ENCODE measurements at regions not wholly inside any gene's neighbourhood (a gene's known extent, or its start where the extent isn't known, plus 50 kb on each side); places are given as distances from the start of the nearest gene placed in this dataset.
"Not testable (repeated sequence)": the region's sequence is repeated elsewhere in the genome, so short reads cannot be mapped to it uniquely, and the experiment has no call there.

DNA sequence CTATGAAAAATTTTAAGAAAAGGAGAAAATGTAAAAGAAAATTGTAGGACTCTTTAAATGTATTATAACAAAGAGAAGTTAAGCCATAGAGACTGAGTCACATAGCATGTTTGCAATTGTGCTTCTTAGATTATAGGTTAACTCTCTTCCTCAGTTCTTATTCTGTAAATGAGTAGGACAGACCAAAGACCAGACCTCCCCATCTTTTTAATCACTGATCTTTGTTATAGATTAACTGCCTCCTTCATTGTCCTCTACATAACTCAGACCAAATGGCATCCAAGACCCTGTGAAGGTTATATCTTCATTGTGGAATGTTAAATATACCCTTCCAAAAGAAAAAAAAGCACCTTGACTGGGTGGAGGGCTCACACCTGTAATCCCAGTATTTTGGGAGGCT is 316.9 kb upstream of the LRRTM4 start:
- no peak for DNase-seq

DNA sequence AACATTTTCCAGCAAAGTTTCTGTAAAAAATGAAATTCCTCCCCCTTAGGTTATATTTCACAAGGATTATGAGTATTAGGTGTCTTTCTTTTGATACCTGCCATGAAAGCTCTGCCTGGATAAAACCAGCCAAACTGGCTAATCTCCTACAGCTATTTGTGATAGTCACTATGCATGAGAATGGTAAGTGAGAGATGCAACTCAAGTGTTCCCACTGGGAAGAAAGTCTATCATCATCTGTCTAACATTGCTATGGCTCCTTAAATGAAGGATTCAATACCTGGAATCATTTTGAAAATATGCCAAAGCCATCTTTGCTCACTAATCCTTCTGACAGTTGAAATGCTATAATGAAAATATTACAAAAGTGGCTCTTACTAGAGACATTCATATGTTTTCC is 339.9 kb upstream of the LRRTM4 start:
- no peak for DNase-seq

DNA sequence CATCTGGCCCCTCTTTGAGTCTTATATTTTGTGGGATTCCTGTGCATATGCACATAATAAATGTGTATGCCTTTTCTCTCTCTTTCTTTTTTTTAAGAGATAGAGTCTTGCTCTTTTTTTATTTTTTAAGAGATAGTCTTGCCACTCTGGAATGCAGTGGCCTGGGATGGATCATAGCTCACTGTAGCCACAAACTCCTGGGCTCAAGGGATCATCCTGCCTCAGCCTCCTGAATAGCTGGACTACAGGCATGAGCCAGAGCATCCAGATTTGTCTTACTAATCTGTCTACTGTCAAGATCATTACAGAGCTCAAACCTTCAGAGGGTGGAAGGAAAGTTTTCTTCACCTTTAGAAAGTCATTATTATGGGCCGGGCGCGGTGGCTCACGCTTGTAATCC is 342.2 kb upstream of the LRRTM4 start:
- no peak for DNase-seq

DNA sequence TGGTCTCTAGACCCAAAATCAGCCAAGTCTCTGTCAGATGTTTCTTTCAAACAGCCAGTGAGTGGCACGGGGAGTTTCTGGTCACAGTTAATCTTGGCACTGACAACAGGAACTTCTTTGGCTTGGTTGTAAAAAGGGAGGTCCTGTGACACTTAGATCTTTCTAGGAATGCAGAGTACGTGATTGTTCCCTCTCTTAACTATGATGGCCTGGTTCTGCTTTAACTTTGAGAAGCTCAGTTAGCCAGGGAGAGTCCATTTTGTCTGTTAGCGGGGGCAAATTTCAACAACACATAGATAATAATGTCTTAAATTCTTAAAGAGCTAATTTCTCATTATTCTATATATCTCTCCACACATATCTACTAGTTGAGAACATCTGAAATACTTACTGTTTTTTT is 344.5 kb upstream of the LRRTM4 start:
- no peak for DNase-seq

DNA sequence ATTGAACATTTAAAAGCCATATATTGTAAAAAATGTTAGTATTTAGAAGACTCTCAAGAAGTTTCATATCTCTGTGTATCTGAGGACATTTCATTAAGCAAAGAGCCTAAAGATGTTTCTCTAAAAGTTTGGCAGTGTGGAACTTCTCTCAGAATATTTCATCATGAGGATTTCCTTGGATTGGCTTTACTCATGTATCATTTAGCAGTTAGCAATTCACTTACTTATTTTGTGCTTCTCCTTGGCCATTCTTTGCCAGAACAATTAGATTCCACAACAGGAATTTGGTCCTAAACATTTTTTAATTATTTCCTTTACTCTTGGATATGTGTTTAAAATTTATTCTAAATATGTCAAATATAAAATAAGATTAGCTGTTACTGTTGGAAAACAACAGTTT is 345.0 kb upstream of the LRRTM4 start:
- no peak for DNase-seq

DNA sequence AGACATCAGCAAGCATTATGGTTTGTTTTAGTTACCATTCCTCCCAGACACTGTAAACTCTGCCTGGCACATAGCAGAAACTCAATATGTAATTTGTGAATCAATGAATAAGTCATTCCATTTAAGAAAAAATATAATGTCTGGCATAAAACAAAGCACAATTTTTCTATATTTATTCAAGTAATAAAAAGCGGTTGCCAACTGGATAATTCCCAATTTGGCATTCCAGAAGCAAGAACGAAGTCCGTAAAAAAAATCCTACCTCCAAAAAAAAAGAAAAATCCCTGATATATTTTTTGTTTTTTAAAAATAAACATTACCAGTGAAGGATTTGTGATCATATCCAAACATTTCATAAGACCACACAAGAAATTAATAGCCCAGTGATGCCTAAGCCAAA is 351.3 kb upstream of the LRRTM4 start:
- no peak for DNase-seq

DNA sequence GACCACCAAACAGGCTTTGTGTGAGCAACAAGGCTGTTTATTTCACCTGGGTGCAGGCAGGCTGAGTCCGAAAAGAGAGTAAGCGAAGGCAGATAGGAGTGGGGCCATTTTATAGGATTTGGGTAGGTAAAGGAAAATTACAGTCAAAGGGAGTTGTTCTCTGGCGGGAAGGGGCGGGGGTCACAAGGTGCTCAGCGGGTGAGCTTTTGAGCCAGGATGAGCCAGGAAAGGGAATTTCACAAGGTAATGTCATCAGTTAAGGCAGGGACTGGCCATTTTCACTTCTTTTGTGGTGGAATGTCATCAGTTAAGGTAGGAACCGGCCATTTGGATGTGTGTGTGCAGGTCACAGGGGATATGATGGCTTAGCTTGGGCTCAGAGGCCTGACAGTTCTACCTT is 378.0 kb upstream of the LRRTM4 start:
- not testable (repeated sequence) for DNase-seq

DNA sequence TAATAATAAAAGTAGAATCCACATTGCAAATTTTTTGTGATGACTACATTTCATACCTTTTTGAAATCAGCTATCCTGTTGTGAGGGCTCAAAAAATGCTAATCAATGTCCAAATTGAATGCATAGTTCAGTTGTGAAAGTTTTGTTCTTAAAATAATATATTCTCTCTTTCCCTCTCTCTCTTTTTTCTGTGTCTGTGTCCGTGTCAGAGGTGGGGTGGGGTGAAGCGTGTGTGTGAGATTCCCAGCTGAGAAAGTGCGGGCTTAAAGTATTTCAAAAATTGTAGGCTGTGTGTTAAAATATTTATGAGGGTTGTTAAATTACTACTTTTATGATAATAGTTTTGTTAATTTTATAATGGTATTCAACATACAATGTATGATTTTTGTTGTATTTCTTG is 388.0 kb upstream of the LRRTM4 start:
- DNase-seq = no peak

DNA sequence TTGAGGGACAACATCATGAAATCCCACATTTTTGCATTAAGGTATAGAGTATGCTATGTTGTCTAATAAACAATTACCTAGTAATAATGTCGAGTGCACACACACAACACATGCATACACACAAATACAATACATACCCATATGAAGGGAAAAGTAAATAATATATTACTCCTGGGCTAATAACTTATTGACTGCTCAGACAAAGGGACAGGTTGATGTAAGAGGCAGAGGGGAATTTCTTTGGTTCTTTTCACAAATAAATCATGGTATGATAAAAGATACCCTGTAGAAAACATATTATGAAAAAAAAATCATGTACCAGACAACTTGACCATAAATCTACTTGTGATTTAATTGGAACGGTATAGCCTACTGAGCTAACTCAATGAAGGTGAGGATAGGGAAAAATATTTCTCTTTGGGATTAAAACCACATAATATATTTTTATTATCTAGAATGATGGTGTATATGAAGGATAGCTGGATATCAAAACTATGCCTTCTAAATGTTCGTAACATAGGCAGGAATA is 398.7 kb upstream of the LRRTM4 start:
- no peak for DNase-seq

DNA sequence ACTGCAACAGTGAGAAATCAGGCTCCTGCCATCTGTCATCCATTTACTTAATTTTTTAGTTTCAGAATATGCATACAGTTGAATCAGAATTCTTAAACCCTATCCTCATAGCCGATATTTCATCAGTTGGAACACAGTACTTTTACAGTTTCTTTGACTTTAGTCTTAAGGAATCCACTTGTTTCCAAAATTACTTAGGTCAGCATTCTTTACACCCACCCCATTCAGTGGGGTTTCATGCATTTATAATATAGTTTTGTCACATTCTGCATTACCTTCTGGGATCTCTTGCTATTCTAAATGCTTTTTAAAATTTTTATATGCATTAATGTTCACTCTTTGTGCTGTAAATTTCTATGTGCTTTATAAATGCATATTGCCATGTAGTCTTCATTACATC is 400.4 kb upstream of the LRRTM4 start:
- DNase-seq = no peak

DNA sequence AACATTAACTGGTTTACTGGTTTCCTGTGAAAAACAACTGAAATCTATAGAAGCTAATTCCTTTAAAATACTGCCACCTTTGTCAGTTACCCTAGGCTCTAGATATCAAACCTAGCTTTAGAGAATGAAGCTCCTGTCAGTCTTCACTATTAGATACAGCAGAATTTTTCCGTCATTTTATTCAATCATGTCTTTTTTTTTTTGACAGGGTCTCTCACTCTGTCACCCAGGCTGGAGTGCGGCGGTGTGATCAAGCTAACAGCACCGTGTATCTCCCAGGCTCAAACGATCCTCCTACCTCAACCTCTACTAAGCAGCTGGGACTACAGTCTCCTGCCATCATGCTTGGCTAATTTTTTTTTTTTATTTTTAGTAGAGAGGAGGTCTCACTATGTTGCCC is 415.2 kb upstream of the LRRTM4 start:
- DNase-seq = no peak

DNA sequence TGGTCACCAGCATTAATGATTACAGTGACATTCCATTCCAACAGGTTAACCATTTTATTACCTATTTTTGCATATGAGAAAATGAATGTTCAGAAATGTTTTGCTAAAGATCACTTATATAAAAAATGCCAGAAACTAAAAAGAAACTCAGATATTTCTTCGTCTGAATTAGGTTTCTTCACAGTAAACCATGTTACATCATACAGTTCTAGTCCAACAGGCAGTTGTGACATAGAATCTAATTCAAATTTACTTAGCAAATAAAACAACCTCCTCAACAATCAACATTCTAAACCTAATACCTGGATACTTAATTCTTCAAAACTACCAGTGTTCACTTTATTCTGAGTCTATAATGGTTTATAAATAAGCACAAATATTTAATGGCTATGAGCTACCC is 416.3 kb upstream of the LRRTM4 start:
- DNase-seq = no peak

DNA sequence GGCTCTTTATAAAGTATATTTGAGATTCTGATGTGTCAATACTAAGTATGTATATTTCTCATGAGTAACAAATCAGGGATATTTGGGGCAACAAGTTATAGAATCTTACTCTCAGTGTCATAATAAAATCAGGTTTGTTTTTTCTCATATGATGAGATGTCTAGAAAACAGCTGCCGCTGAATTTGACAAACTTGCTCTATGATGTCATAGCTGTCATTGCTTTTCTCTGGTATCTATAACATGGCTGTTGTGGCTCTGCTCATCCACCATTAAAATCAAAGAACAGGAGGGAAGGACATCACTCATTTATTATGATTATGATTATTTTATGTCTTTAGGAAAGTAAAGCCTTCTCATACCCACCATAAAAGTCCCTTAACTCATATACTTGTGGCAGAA is 417.2 kb upstream of the LRRTM4 start:
- DNase-seq = no peak

DNA sequence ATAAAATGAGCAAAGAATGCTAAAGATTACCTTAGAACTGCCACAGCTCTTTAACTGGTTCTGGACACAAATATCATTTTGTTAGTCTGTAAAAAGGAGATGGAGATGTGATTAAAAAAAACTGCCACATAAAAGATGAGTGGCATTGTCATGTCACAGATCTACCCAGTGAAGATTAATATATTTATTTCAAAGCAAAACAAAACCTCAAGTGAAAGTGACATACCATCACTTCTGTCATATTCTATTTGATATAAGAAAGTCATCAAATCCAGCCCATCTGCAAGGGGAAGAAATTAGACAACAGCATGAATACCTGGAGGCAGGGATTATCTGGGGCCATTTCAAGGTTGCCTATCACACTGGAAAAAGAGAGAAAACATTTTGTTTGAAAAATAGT is 417.6 kb upstream of the LRRTM4 start:
- no peak for DNase-seq

DNA sequence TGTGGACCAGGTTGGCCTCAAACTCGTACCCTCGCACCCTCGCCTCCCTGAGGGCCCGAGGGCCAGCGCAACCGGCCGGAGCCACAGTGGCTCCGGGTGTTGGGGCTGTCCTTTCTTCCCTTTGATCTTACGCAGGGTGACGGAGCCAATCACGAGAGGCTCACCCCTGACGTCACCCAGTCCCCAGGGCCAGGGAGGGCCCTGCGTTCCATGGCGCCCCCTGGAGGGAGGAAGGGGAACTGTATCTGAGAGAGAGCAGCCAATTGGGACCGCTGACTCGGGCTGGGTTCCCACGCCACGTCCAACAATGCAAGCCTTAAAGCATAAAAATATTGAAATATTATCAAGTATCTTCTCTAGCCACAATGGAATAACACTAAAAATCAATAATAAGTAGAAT is 432.8 kb upstream of the LRRTM4 start:
- DNase-seq = no peak

DNA sequence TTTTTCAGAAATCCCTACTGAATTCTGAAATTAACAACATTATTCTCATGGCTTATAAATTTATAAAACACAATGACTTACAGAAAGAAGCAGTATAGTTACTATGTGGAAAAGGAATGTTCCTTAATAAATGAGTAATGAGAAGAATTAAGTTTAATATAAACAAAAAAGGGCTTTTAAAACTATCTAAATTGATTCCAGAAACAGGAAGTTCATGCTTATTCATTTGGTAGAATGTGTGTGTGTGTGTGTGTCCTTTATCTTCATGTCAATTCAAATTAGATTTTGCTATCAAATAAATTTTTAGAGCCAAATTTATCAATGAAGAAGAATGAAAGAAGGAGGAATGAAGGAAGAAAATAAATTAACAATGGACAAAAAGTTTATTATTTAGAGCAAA is 440.8 kb upstream of the LRRTM4 start:
- DNase-seq = no peak

DNA sequence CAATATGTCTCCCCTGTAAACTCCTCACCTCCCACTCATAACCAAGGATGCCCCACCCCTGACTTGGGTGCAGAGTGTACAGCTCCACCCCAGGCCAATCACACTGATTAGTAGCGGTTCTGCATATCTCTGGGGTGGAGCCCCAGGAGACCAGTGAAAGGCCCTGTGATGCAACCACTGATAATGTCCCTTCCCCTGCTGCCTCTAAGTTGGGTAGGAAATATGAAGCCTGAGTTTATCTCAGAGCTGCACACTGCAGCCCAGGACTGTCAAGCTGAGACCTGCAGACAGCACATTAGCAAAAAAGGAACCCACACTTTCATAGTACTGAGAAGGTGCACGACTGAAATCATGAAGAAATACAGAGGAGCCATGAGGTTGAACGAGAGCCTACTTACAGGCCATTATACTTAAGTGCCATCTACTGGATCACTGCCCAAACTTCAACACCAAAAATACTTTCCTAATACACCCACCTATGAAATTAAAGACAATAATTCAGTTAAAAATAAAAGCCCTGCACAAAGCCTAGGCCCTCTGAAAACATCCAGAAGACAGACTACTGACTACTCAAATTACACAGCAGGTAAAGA is 455.4 kb upstream of the LRRTM4 start:
- no peak for DNase-seq

DNA sequence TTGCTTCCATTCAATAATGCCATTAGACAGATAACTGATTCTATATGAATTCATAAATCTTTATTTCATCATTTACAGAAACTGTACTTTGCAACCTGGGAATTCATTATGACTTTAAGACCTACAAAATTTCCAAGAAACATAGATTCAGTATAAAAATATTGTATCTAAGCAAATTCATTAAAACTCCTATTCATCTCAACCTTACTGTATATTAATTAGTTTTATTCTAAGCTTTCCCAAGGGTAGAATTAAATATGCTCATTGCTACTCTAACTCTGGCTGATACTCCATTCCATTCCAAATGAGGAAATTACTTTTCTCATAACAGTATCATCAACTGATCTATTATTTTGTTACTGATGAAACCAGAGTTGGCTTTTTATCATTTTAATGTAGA is 473.0 kb upstream of the LRRTM4 start:
- DNase-seq = no peak

DNA sequence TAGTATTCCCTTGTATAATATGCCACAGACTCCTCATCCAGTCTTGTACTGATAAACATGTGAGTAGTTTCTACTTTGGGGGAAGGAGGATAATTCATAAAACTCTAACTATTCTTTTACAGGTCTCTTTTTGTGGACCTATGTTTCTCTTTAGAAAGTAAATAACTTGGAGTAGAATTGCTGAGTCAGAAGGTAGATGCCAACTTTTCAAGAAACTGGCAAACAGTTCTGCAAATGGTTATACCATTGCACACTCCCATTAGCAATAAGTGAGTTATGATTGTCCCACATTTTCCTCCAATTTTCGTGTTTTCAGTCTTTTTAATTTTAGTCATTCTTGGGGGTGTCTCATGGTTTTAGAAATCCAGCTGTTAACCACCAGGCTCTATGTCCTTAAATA is 477.2 kb upstream of the LRRTM4 start:
- DNase-seq = no peak

DNA sequence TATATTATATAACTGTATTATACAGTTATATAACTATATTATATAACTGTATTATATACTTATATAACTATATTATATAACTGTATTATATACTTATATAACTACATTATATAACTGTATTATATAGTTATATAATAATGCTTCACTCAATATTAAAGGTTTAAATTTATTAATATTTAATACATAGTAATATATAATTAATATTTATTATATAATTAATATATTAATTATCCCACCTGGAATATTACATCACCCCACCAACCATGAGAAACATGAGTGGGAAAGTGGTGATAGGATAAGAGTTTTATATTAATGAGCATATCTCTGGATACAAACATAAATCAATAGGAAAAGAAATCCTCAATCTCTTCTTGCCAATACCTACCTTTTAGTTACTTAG is 487.1 kb upstream of the LRRTM4 start:
- DNase-seq = no peak

DNA sequence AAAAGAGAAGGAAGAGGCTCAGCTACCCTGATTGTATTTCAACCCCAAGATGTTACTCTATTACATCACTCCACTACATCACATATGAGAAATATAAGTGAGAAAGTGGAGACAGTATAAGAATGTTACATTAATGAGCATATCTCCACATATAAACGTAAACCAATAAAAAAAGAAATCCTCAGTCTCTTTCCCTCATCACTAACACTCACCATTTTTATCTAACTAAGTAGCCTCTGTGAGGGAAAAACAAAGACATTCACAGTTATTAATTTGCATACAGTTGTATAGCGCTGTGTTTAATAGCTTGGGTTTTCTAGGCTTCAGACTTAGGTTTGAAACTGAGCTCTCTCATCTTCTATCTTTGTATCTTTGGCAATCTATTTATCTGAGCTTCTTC is 489.1 kb upstream of the LRRTM4 start:
- DNase-seq = no peak

DNA sequence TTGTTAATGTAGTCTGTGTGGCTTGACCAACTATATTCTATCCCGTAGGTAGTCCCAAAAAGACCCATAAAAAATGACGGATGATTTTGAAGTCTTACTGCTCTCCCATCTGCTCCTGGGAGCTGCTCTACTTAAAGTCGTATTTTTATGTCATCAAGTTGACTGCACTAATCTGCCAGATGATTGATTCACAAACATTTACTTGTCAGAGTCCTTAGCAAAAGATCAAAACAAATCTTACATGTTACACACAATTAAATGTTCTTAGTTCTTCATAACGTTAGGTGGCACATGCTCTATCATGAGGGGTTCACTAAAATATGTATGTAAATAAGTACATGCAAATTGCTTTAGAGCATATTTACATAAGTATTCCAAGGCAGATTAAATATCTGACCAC is 498.3 kb upstream of the LRRTM4 start:
- DNase-seq = no peak

DNA sequence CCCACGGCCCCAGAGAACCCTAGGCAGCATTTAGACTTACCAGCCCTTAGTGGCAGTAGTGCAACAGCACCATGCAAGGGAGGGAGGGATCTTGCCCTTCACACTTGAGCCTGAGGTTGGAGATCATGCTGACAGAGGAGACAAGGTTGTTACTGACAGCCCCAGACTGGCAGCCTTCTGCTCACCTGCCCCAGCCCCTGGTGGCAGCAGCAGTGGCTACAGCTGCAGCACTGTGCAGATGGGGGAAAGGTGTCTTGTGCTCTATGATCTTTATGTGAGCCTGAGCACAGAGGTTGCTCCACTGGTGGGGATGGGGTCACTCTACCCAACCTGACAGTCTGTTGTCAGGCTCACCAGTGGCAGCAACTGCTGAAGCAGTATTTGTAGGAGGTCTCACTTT is 501.2 kb upstream of the LRRTM4 start:
- no peak for DNase-seq

DNA sequence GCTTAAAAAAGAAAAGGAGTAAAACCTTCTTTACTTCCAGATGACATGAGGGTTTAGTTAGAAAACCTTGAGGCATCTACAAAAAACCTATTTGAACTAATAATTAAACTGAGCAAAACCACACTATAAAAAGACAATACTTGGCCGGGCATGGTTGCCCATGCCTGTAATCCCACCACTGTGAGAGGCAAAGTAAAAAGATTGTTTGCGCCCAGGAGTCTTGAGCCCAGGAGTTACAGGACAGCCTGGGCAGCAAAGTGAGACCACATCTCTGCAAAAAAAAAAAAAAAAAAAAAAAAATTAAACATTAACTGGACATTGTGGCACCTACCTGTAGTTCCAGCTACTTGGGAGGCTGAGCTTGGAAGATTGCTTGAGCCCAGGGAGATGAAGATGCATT is 502.8 kb upstream of the LRRTM4 start:
- DNase-seq = no peak

DNA sequence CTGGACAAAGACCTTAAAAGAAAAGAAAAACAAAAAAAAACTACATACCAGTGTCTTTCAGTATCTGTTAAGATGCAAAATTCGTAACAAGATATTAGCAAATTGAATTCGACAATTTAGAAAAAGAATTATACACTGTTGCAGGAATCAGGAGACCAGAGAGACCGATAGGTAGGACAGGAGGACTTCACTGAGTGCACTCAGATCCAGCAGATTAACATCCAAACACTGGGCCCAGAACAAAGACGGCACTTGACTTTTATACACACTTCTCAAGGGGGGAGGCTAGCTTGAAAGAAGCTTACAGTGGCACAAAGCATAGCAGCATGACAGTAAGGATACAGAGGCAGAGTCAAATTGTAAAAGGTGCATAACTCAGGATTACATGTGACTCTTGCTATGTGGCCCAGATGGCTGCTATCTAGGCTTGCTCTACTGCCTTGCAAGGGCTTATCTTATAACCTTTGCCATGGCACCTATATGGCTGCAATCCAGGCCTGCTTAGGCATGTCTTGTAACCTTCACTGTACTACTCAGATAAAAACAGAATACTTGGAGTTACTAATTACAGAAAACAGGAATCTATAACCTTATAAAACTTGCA is 507.3 kb upstream of the LRRTM4 start:
- DNase-seq = no peak
